ENCODE measurements at regions not wholly inside any gene's neighbourhood (a gene's known extent, or its start where the extent isn't known, plus 50 kb on each side); places are given as distances from the start of the nearest gene placed in this dataset.

- DNase-seq = no peak
- Mint-ChIP-seq H3K27me3 (ENCODE audit: low read depth, poor library complexity) (no peaks in the 10 kb centered on the region), H3K27ac (no peak overlapping the region), H3K4me1 (no peaks in the 10 kb centered on the region), H3K9me3 (no peaks in the 10 kb centered on the region), H3K36me3 (ENCODE audit: low read depth) (no peaks in the 10 kb centered on the region), H3K4me3 (no peak overlapping the region)
- no peak for TF ChIP-seq CTCF (IDR thresholded peaks at IDR 0.05)
Measured at GRCh38 chr2:188664951-188665595, 309.1 kb upstream of the COL3A1 start.

- Mint-ChIP-seq H3K27ac (no peak overlapping the region), H3K36me3 (ENCODE audit: low read depth) (no peaks in the 10 kb centered on the region), H3K4me1 (no peaks in the 10 kb centered on the region), H3K4me3 (no peak overlapping the region), H3K9me3 (no peaks in the 10 kb centered on the region), H3K27me3 (ENCODE audit: low read depth, poor library complexity) (no peaks in the 10 kb centered on the region)
- TF ChIP-seq CTCF (IDR thresholded peaks at IDR 0.05) = no peak
- DNase-seq = no peak
Measured at GRCh38 chr2:188665727-188666304, 308.4 kb upstream of the COL3A1 start.

- Mint-ChIP-seq H3K27ac (no peak overlapping the region), H3K4me3 (no peak overlapping the region), H3K4me1 (no peaks in the 10 kb centered on the region), H3K27me3 (ENCODE audit: low read depth, poor library complexity) (no peaks in the 10 kb centered on the region), H3K9me3 (no peaks in the 10 kb centered on the region), H3K36me3 (ENCODE audit: low read depth) (no peaks in the 10 kb centered on the region)
- no peak for TF ChIP-seq CTCF (IDR thresholded peaks at IDR 0.05)
- DNase-seq = no peak
Measured at GRCh38 chr2:188666503-188666902, 307.7 kb upstream of the COL3A1 start.

GRCh38 chr2:188668017-188668680 is 306.0 kb upstream of the COL3A1 start:
- H3K4me1 Mint-ChIP-seq = no peaks in the 10 kb centered on the region
- DNase-seq = no peak
- no peak overlapping the region for H3K27ac Mint-ChIP-seq
- no peak for TF ChIP-seq CTCF (IDR thresholded peaks at IDR 0.05)
- H3K9me3 Mint-ChIP-seq = no peaks in the 10 kb centered on the region
- H3K36me3 Mint-ChIP-seq (ENCODE audit: low read depth) = no peaks in the 10 kb centered on the region
- no peaks in the 10 kb centered on the region for H3K27me3 Mint-ChIP-seq (ENCODE audit: low read depth, poor library complexity)
- H3K4me3 Mint-ChIP-seq = no peak overlapping the region

- no peak for TF ChIP-seq CTCF (IDR thresholded peaks at IDR 0.05)
- H3K4me3 Mint-ChIP-seq = no peak overlapping the region
- DNase-seq = no peak
- no peaks in the 10 kb centered on the region for H3K4me1 Mint-ChIP-seq
- H3K27me3 Mint-ChIP-seq (ENCODE audit: low read depth, poor library complexity) = no peaks in the 10 kb centered on the region
- no peaks in the 10 kb centered on the region for H3K9me3 Mint-ChIP-seq
- no peak overlapping the region for H3K27ac Mint-ChIP-seq
- H3K36me3 Mint-ChIP-seq (ENCODE audit: low read depth) = no peaks in the 10 kb centered on the region
Measured at GRCh38 chr2:188675391-188676009, 298.7 kb upstream of the COL3A1 start.

Measured in nephron progenitor cell (in vitro differentiated cells).